Sigmoid colon (tissue), 4 donors: ENCODE measurements at regions not wholly inside any gene's neighbourhood (a gene's known extent, or its start where the extent isn't known, plus 50 kb on each side); places are given as distances from the start of the nearest gene placed in this dataset.

Source experiments
- CTCF ChIP-seq, 4 experiments: fragments of 450-650 bp in 3 of 4; fragments of 200-600 bp in 1 of 4; IDR thresholded peaks; one replicate each; pipeline ENCODE4 v1.5.1; 2016 to 2019; ENCODE audit warnings: antibody characterized with exemption in 4 of 4, mild to moderate bottlenecking in 3 of 4, moderate library complexity in 2 of 4
- POLR2AphosphoS5 ChIP-seq, 4 donors: sonication (generic); formaldehyde crosslinking; IDR thresholded peaks; one replicate each; pipeline ENCODE4 v1.6.1; 2017; ENCODE audit warnings: antibody characterized with exemption in 4 of 4

GRCh38 chr1:222989443-222989842 lies 153.6 kb downstream of the TLR5 start:
- TF ChIP-seq CTCF (IDR thresholded peaks at IDR 0.05) (no peak), POLR2AphosphoS5 (IDR thresholded peaks at IDR 0.05) (no peak)
